ENCODE measurements at regions not wholly inside any gene's neighbourhood (a gene's known extent, or its start where the extent isn't known, plus 50 kb on each side); places are given as distances from the start of the nearest gene placed in this dataset.

DNA sequence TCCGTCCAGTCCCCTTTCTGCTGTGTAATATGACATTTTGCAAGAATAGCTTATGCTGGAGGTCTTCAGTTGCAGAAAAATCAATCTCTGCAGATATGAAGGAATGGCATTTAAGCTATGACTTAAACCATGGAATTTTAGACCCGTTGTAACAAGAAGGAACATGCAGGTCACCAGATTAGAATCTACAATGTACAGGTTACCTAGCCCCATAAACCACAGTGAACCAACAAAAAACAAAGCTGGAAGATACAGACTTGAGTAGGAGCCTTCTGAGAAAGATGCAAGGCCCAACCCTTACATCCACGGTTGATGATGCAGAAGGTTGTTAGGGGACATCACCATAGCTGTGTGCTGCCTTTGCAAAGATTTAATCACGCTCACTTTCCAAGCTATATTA lies 132.5 kb downstream of the WT1 start:
- Histone ChIP-seq H3K4me1 (ENCODE audit: control insufficient read depth, insufficient read depth, low read length) (no peaks in the 10 kb centered on the region), H3K27ac (ENCODE audit: low read length) (no peak overlapping the region), H3K4me3 (ENCODE audit: low read length) (no peak overlapping the region), H3K9me3 (ENCODE audit: control insufficient read depth, insufficient read depth, low read length) (no peaks in the 10 kb centered on the region), H3K36me3 (ENCODE audit: control insufficient read depth, insufficient read depth, low read length) (no peaks in the 10 kb centered on the region), H3K27me3 (ENCODE audit: control insufficient read depth, insufficient read depth, low read length) (no peaks in the 10 kb centered on the region; the same call in 1 of the 2 replicates)
- DNase-seq (ENCODE audit: low read depth, low spot score), result no peak
- no CpG with 5 or more reads among the region's 4 CpGs for WGBS (ENCODE audit: insufficient coverage, insufficient read length)

DNA sequence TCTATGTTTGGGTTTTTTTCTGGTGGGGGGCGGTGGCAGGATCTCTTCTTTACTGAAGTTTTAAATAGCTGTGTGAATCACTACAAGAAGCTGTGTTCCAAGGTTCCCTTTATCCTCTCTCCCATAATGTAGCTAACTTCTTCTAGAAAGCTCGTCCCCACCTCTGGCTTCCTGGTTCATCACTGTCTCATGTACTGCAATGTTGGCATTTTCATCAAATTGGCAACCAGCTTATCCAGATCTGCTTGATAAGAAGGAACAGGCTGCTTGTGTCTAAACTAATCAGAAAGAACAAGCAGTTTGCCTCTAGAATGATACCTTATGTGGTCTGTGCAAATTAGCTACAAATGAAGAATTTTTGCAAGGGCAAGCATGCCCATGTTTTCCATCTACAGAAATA lies 130.8 kb downstream of the WT1 start:
- H3K36me3 ChIP-seq (ENCODE audit: control insufficient read depth, insufficient read depth, low read length), result no peaks in the 10 kb centered on the region
- H3K27ac ChIP-seq (ENCODE audit: low read length), result no peak overlapping the region
- no peaks in the 10 kb centered on the region for H3K4me1 ChIP-seq (ENCODE audit: control insufficient read depth, insufficient read depth, low read length)
- no peak for DNase-seq (ENCODE audit: low read depth, low spot score)
- WGBS (ENCODE audit: insufficient coverage, insufficient read length), result no CpG with 5 or more reads among the region's 2 CpGs
- H3K27me3 ChIP-seq (ENCODE audit: control insufficient read depth, insufficient read depth, low read length), result no peaks in the 10 kb centered on the region
- no peaks in the 10 kb centered on the region for H3K9me3 ChIP-seq (ENCODE audit: control insufficient read depth, insufficient read depth, low read length)
- no peak overlapping the region for H3K4me3 ChIP-seq (ENCODE audit: low read length)

DNA sequence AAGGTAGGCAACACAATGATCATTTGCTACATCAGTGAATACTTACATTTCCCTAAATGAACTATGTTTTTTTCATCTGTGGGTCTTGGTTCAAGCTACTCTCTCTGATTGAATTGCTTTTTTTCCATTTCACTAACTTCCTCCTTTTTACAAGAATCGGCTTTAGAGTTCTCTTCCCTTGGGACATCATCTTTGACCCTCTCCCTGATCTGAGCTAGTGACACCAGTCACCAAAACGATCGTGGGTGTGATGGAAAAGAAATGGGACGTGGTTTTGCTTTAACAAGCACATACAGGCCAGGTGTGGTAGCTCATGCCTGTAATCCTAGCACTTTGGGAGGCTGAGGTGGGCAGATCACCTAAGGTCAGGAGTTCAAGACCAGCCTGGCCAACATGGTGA lies 129.9 kb downstream of the WT1 start:
- Histone ChIP-seq H3K9me3 (ENCODE audit: control insufficient read depth, insufficient read depth, low read length) (no peaks in the 10 kb centered on the region), H3K4me1 (ENCODE audit: control insufficient read depth, insufficient read depth, low read length) (no peaks in the 10 kb centered on the region), H3K36me3 (ENCODE audit: control insufficient read depth, insufficient read depth, low read length) (no peaks in the 10 kb centered on the region), H3K27ac (ENCODE audit: low read length) (no peak overlapping the region), H3K27me3 (ENCODE audit: control insufficient read depth, insufficient read depth, low read length) (no peaks in the 10 kb centered on the region), H3K4me3 (ENCODE audit: low read length) (no peak overlapping the region)
- WGBS (ENCODE audit: insufficient coverage, insufficient read length), result no CpG with 5 or more reads among the region's 4 CpGs
- no peak for DNase-seq (ENCODE audit: low read depth, low spot score)

DNA sequence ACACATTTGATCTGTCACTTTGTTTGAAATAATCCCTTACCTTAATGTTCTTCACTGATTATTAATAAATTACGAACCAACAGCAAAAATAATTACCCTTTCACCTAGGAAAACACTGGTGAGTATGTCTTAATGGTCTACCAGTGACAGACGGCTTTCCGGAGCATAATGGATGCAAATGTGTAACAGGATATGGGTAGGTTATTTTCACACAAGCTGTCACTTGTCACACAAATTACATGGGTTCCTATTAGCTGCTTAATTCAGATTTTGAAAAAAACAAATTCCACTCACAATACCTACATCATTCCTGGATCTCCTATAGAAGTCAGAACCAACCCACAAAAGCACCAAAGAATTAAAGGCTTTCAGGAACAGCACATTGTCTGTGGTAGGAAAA lies 127.9 kb downstream of the WT1 start:
- H3K27ac ChIP-seq (ENCODE audit: low read length), result no peak overlapping the region
- no peaks in the 10 kb centered on the region for H3K9me3 ChIP-seq (ENCODE audit: control insufficient read depth, insufficient read depth, low read length)
- H3K27me3 ChIP-seq (ENCODE audit: control insufficient read depth, insufficient read depth, low read length), result no peaks in the 10 kb centered on the region
- no peak overlapping the region for H3K4me3 ChIP-seq (ENCODE audit: low read length)
- WGBS (ENCODE audit: insufficient coverage, insufficient read length), result 100% methylated on average over 1 of the region's 3 CpGs
- DNase-seq (ENCODE audit: low read depth, low spot score), result no peak
- no peaks in the 10 kb centered on the region for H3K4me1 ChIP-seq (ENCODE audit: control insufficient read depth, insufficient read depth, low read length)
- no peaks in the 10 kb centered on the region for H3K36me3 ChIP-seq (ENCODE audit: control insufficient read depth, insufficient read depth, low read length)

DNA sequence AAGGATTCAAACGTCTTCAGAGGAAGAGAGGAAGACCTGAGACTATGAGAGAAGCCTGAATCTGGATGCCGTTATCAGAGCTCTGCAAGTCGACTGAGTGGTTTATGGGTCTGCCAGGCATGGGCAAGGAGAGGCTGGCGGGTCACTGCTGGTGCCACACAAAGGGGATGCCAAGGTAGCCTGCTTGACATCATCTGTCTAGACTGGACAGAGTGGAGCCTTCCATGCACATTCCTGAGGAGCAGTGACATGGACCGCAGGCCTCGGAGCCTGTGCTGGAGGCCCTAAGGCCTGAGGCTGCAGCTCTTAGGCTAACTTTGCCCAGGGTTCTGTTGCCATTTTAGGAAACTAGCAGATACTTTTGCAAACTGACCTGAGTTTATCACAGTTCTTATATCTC lies 127.4 kb downstream of the WT1 start:
- WGBS (ENCODE audit: insufficient coverage, insufficient read length), result no CpG with 5 or more reads among the region's 6 CpGs
- Histone ChIP-seq H3K36me3 (ENCODE audit: control insufficient read depth, insufficient read depth, low read length) (no peaks in the 10 kb centered on the region), H3K27ac (ENCODE audit: low read length) (no peak overlapping the region), H3K27me3 (ENCODE audit: control insufficient read depth, insufficient read depth, low read length) (no peaks in the 10 kb centered on the region), H3K4me3 (ENCODE audit: low read length) (no peak overlapping the region), H3K9me3 (ENCODE audit: control insufficient read depth, insufficient read depth, low read length) (no peaks in the 10 kb centered on the region), H3K4me1 (ENCODE audit: control insufficient read depth, insufficient read depth, low read length) (no peaks in the 10 kb centered on the region)
- DNase-seq (ENCODE audit: low read depth, low spot score), result no peak

DNA sequence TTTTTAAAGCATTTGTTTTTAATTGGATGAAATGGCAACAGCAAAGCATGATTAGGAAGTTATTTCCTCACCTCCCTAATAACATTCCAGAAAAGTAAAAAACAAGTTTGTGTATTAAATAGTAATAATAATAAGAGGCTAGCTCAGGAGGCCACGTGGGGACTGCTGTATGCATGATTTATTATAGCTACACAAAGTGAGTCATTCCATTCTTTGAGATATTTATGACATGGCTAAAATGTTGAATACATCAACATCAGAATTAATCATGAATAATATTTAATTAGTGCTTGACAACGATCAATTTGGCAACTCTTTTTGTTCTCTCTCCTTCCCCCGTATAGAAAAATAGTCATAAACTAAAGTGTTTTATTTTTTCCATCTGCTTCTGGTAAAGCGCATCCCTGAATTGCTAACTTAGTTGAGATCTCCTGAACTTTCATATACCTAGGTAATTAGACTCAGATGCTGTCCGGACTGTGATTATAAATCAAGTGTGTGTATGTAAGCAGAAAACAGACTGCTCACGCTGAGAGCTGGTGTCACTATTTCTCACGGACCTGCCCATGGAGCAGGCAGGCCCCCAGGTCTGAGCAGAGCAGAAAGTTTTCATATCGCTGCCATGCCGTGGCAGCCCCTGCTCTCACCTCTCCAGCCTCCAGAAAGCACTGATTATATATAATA lies 125.7 kb downstream of the WT1 start:
- no peaks in the 10 kb centered on the region for H3K36me3 ChIP-seq (ENCODE audit: control insufficient read depth, insufficient read depth, low read length)
- no peak overlapping the region for H3K4me3 ChIP-seq (ENCODE audit: low read length)
- 0 out of 2 replicates have a peak, but pooled peaks cover 3% of the 10 kb centered on the region for H3K4me1 ChIP-seq (ENCODE audit: control insufficient read depth, insufficient read depth, low read length)
- WGBS (ENCODE audit: insufficient coverage, insufficient read length), result no CpG with 5 or more reads among the region's 9 CpGs
- no peaks in the 10 kb centered on the region for H3K27me3 ChIP-seq (ENCODE audit: control insufficient read depth, insufficient read depth, low read length)
- no peak for DNase-seq (ENCODE audit: low read depth, low spot score)
- H3K27ac ChIP-seq (ENCODE audit: low read length), result no peak overlapping the region
- H3K9me3 ChIP-seq (ENCODE audit: control insufficient read depth, insufficient read depth, low read length), result no peaks in the 10 kb centered on the region

DNA sequence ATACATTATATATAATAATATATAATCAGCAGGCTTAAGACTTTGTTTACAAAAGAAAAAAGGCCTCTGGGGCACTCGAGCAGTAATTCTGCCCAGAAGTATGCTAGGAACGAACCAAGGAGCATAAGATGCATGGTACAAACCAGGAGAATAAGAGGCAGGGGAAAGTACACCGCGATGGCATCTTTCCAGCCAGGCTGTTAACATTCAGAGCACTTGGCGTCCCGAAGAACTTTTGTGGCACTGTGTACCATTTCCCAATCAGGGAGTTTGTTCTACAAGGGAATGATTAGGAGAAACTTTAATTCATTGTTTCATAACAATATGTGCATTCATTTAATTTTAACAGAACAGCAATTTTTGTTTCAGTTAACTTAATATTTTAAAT lies 125.1 kb downstream of the WT1 start:
- no peak for DNase-seq (ENCODE audit: low read depth, low spot score)
- Histone ChIP-seq H3K9me3 (ENCODE audit: control insufficient read depth, insufficient read depth, low read length) (no peaks in the 10 kb centered on the region), H3K4me1 (ENCODE audit: control insufficient read depth, insufficient read depth, low read length) (0 out of 2 replicates have a peak, but pooled peaks cover 3% of the 10 kb centered on the region), H3K27ac (ENCODE audit: low read length) (no peak overlapping the region), H3K36me3 (ENCODE audit: control insufficient read depth, insufficient read depth, low read length) (no peaks in the 10 kb centered on the region), H3K4me3 (ENCODE audit: low read length) (no peak overlapping the region), H3K27me3 (ENCODE audit: control insufficient read depth, insufficient read depth, low read length) (no peaks in the 10 kb centered on the region)
- WGBS (ENCODE audit: insufficient coverage, insufficient read length), result no CpG with 5 or more reads among the region's 6 CpGs

DNA sequence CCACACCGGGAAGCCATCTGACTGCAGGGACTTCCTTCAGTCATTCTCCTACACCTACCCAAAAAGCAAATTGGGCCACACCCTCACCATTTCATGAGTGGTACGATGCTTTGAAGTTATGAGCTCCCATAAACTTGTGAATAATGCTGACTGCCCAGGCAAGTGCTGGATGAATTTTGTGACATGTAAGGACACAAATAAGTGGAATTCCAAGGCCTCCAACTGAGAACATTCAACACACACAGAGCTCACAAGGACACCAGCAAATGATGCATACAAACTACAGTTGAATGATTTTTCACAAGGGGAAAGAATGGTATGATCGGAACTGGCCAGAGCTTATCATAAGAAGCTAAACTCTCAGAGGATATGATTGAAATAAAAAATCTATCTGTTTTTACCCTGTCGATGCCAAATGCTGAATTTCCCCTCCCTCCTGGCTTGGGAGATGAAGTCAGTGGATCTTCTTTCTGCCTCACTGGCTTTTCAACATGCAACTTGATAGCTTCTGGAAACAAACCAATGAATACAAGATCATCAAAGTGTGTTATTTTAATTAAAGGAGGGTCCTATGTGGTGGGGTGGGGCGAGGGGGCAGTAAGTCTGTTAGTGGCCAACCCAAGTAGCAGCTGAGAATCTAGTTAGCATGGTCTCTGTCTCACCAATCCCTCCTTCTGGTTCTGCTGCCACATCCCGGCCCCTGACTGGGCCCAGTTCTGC lies 123.8 kb downstream of the WT1 start:
- Histone ChIP-seq H3K27me3 (ENCODE audit: control insufficient read depth, insufficient read depth, low read length) (no peaks in the 10 kb centered on the region), H3K4me3 (ENCODE audit: low read length) (no peak overlapping the region), H3K36me3 (ENCODE audit: control insufficient read depth, insufficient read depth, low read length) (no peaks in the 10 kb centered on the region), H3K27ac (ENCODE audit: low read length) (no peak overlapping the region), H3K4me1 (ENCODE audit: control insufficient read depth, insufficient read depth, low read length) (0 out of 2 replicates have a peak, but pooled peaks cover 3% of the 10 kb centered on the region), H3K9me3 (ENCODE audit: control insufficient read depth, insufficient read depth, low read length) (no peaks in the 10 kb centered on the region)
- no CpG with 5 or more reads among the region's 6 CpGs for WGBS (ENCODE audit: insufficient coverage, insufficient read length)
- no peak for DNase-seq (ENCODE audit: low read depth, low spot score)

DNA sequence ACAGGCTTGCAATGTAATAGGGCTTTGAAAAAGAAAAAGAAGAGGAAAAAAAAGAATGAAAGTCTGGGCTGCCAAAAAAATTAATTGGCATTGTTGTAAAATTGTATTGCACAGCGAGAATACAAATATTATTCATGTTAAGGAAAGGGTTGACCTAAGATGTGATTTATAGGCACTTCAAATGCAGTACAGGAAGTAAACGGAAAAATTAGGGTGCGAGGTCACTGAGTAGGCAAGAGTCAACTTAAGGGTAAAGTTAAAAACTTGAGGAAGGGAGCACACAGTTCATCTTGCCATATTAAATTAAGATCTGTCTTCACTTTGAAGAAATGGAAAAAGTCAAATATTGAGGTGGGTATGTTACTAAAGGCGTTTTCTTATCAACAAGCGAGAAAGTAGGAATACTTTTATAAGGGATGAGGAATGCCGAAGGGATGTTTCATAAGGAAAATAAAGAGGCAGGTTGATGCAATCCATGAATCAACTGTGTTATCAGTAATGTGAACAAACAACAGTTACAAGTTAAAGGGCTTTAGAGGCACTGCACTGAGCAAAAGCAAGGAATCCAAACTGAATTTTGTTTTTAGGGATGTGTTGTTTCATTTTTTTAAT lies 123.0 kb downstream of the WT1 start:
- no peak overlapping the region for H3K4me3 ChIP-seq (ENCODE audit: low read length)
- no peaks in the 10 kb centered on the region for H3K9me3 ChIP-seq (ENCODE audit: control insufficient read depth, insufficient read depth, low read length)
- no peak overlapping the region for H3K27ac ChIP-seq (ENCODE audit: low read length)
- WGBS (ENCODE audit: insufficient coverage, insufficient read length), result no CpG with 5 or more reads among the region's 6 CpGs
- H3K27me3 ChIP-seq (ENCODE audit: control insufficient read depth, insufficient read depth, low read length), result no peaks in the 10 kb centered on the region
- H3K36me3 ChIP-seq (ENCODE audit: control insufficient read depth, insufficient read depth, low read length), result no peaks in the 10 kb centered on the region
- 0 out of 2 replicates have a peak, but pooled peaks cover 3% of the 10 kb centered on the region for H3K4me1 ChIP-seq (ENCODE audit: control insufficient read depth, insufficient read depth, low read length)
- no peak for DNase-seq (ENCODE audit: low read depth, low spot score)

DNA sequence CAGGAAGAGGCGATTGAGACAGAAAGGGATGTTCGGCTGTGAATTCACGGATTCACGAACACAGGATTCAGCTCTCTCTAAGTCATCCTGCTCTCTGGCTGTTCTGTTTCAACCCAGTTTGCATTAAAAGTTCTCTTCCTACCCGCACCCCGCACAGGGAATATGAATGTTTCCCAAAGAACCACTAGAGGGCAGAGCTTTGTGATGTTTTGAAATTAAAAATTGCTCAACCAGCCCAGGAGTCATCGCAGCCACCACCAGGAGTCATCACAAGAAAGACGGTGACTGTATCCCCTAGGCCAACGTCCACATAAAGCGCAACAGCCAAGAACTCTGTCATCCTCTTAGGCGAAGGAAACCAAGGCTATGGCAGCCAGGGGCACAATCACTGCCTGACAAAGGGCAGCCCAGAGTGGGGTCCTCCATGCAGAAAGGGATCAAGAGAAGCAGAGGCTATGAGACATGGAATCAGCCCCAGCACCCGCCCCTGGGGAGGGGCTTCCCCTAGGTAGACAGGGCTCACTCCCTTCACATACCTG lies 122.4 kb downstream of the WT1 start:
- Histone ChIP-seq H3K4me1 (ENCODE audit: control insufficient read depth, insufficient read depth, low read length) (0 out of 2 replicates have a peak, but pooled peaks cover 3% of the 10 kb centered on the region), H3K27me3 (ENCODE audit: control insufficient read depth, insufficient read depth, low read length) (no peaks in the 10 kb centered on the region), H3K9me3 (ENCODE audit: control insufficient read depth, insufficient read depth, low read length) (no peaks in the 10 kb centered on the region), H3K36me3 (ENCODE audit: control insufficient read depth, insufficient read depth, low read length) (no peaks in the 10 kb centered on the region), H3K4me3 (ENCODE audit: low read length) (no peak overlapping the region), H3K27ac (ENCODE audit: low read length) (no peak overlapping the region)
- WGBS (ENCODE audit: insufficient coverage, insufficient read length), result no CpG with 5 or more reads among the region's 12 CpGs
- no peak for DNase-seq (ENCODE audit: low read depth, low spot score)

All from iPS DF 6.9 (cell line).